ENCODE measurements at regions not wholly inside any gene's neighbourhood (a gene's known extent, or its start where the extent isn't known, plus 50 kb on each side); places are given as distances from the start of the nearest gene placed in this dataset.

- DNase-seq (ENCODE audit: low read depth): no peak
These were observed 108.6 kb upstream of the TAC1 start for GRCh38 chr7:97623333-97623732.

GRCh38 chr7:97630116-97630515 lies 101.8 kb upstream of the TAC1 start:
- DNase-seq (ENCODE audit: low read depth): no peak

GRCh38 chr7:97635622-97636021 lies 96.3 kb upstream of the TAC1 start:
- DNase-seq (ENCODE audit: low read depth): no peak

GRCh38 chr7:97639036-97639435 lies 92.8 kb upstream of the TAC1 start:
- DNase-seq (ENCODE audit: low read depth): no peak

- DNase-seq (ENCODE audit: low read depth): no peak
These were observed 72.4 kb upstream of the TAC1 start for GRCh38 chr7:97659363-97660045.

GRCh38 chr7:97667359-97667758 lies 64.5 kb upstream of the TAC1 start:
- no peak for DNase-seq (ENCODE audit: low read depth)

GRCh38 chr7:97671571-97671970 lies 60.3 kb upstream of the TAC1 start:
- DNase-seq (ENCODE audit: low read depth): no peak

GRCh38 chr7:97680622-97681021 lies 51.3 kb upstream of the TAC1 start:
- no peak for DNase-seq (ENCODE audit: low read depth)
